ENCODE measurements at regions not wholly inside any gene's neighbourhood (a gene's known extent, or its start where the extent isn't known, plus 50 kb on each side); places are given as distances from the start of the nearest gene placed in this dataset.
"Not testable (repeated sequence)": the region's sequence is repeated elsewhere in the genome, so short reads cannot be mapped to it uniquely, and the experiment has no call there.

DNA sequence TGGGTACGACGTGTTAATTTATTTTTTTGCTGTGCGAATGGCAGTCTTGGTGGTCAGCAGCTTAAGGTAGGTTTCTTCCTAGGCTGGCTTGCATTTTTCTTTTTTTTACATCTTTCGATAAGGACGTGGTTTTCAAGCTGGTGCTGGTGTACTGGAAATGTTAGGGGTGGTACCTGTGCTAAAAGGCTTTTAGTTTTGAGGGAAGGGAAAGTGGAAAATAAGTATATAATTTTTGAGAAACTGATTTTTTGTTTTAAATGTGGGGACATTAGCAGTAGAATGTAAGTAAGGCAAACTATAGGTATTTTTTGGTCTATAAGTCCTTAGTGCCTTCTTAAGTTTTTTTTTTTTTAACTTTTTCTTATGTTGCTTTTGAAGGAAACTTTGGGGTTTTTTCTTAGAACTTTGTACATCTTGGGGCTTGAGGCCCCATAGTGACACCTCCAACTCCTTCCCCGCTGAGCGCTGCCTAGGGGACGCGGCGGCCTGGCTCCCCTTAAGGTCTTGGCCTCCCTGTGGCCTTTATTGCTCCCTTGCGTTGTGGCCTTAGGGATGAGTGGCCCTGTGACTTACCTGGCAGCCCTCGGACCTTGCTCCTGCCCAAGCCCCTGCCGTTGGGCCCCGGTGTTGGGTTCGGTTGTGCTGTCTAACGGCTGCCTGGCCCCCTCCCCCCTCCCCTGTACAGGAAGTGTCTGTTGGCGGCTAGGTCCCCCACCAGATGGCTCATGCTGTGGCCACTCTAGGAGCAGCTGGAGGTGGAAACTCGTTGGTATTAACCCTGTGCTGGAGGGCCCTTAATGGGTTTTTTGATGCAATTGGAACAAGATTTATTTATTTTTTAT, 88.0 kb upstream of the RPRML start:
- H3K27ac Mint-ChIP-seq (ENCODE audit: unreplicated experiment): peak overlapping the region; percentile 98
- TF ChIP-seq, protein P1, sequence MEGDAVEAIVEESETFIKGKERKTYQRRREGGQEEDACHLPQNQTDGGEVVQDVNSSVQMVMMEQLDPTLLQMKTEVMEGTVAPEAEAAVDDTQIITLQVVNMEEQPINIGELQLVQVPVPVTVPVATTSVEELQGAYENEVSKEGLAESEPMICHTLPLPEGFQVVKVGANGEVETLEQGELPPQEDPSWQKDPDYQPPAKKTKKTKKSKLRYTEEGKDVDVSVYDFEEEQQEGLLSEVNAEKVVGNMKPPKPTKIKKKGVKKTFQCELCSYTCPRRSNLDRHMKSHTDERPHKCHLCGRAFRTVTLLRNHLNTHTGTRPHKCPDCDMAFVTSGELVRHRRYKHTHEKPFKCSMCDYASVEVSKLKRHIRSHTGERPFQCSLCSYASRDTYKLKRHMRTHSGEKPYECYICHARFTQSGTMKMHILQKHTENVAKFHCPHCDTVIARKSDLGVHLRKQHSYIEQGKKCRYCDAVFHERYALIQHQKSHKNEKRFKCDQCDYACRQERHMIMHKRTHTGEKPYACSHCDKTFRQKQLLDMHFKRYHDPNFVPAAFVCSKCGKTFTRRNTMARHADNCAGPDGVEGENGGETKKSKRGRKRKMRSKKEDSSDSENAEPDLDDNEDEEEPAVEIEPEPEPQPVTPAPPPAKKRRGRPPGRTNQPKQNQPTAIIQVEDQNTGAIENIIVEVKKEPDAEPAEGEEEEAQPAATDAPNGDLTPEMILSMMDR (IDR thresholded peaks at IDR 0.05; ENCODE audit: unreplicated experiment): no peak
- DNase-seq (ENCODE audit: low spot score): peak; percentile 67
- no peaks in the 10 kb centered on the region for H3K9me3 Mint-ChIP-seq (ENCODE audit: unreplicated experiment)
- peaks cover 2% of the 10 kb centered on the region for H3K27me3 Mint-ChIP-seq (ENCODE audit: unreplicated experiment)
- H3K4me1 Mint-ChIP-seq (ENCODE audit: unreplicated experiment): peaks cover 25% of the 10 kb centered on the region
- peaks cover 9% of the 10 kb centered on the region for H3K36me3 Mint-ChIP-seq (ENCODE audit: low read depth, unreplicated experiment)
- H3K4me3 Mint-ChIP-seq (ENCODE audit: unreplicated experiment): peak overlapping the region; percentile 96

DNA sequence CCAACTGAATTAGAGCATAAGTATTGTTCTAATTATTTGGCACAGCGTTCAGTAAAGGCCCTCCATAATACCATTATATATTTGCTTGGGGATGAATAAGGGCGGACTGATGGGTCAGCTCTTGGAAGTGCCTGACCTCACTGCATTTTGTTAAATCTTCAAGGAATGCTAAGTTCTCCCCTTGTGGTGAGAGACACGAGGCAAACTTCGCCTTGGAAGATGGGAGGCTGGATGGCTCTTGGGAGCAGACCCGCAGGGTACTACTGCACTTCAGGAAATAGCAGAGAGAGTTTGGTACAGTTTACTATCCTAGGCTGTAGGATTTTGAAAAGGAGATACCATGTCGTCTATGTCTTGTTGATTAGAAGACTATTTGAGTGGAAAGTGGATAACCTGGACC, 87.0 kb upstream of the RPRML start:
- Mint-ChIP-seq H3K36me3 (ENCODE audit: low read depth, unreplicated experiment) (peaks cover 9% of the 10 kb centered on the region), H3K27me3 (ENCODE audit: unreplicated experiment) (no peaks in the 10 kb centered on the region), H3K4me1 (ENCODE audit: unreplicated experiment) (peaks cover 21% of the 10 kb centered on the region), H3K27ac (ENCODE audit: unreplicated experiment) (peak overlapping the region; percentile 92), H3K9me3 (ENCODE audit: unreplicated experiment) (no peaks in the 10 kb centered on the region), H3K4me3 (ENCODE audit: unreplicated experiment) (peak overlapping the region; percentile 96)
- TF ChIP-seq, protein P1 (IDR thresholded peaks at IDR 0.05; ENCODE audit: unreplicated experiment): no peak
- DNase-seq (ENCODE audit: low spot score): no peak

DNA sequence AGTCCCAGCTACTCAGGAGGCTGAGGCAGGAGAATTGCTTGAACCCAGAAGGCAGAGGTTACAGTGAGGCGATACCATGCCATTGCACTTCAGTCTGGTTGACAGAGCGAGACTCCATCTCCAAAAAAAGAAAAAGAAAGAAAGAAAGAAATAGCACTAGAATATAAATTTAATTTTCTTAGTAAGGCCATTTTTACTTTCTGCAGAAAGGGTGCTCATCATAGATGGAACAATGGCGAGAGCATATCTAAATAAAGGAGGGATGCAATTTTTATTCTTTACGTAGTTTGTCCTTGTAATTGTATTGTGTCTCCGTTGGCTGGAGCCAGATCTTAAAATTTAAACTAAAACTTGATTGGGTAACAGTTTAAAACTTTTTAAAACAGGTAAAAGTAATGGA, 85.6 kb upstream of the RPRML start:
- TF ChIP-seq, protein P1 (IDR thresholded peaks at IDR 0.05; ENCODE audit: unreplicated experiment): no peak
- Mint-ChIP-seq H3K27ac (ENCODE audit: unreplicated experiment) (no peak overlapping the region), H3K9me3 (ENCODE audit: unreplicated experiment) (no peaks in the 10 kb centered on the region), H3K27me3 (ENCODE audit: unreplicated experiment) (no peaks in the 10 kb centered on the region), H3K4me1 (ENCODE audit: unreplicated experiment) (peaks cover 14% of the 10 kb centered on the region), H3K4me3 (ENCODE audit: unreplicated experiment) (no peak overlapping the region), H3K36me3 (ENCODE audit: low read depth, unreplicated experiment) (peaks cover 9% of the 10 kb centered on the region)
- DNase-seq (ENCODE audit: low spot score): no peak

DNA sequence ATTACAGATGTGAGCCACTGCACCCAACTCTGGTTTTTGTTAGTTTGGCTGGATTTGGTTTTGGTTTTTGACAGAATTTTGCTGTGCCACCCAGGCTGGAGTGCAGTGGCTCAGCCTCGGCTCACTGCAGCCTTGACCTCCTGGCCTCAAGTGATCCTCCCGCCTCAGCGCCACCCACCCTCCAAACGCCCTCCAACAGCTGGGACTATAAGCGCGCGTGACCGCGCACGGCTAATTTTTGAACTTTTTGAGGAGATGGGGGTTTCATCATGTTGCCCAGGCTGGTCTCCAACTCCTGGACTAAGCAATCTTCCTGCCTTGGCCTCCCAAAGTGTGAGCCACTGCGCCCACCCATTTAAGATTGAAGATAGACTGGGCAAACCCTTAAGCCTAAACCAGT, 84.4 kb upstream of the RPRML start:
- DNase-seq (ENCODE audit: low spot score): no peak
- no peak overlapping the region for H3K4me3 Mint-ChIP-seq (ENCODE audit: unreplicated experiment)

DNA sequence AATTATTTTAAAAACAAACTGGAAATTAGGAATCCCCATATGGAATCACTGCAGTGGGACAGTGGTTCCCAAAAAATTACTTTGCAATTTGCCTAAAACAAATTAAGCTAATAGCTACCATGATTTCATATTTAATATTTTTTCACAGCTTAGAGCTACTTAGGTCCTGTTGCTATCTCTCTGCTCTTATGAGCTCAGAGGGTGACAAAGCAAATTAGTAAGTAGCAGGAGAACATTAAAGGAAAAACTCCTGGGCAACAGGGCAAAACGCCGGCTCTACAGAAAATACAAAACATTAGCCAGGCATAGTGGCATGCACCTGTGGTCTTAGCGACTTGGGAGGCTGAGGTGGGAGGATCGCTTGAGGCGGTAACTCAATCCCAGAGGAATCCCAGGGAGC, 83.8 kb upstream of the RPRML start:
- not testable (repeated sequence) for H3K27ac Mint-ChIP-seq (ENCODE audit: unreplicated experiment); H3K27me3 Mint-ChIP-seq (ENCODE audit: unreplicated experiment); H3K9me3 Mint-ChIP-seq (ENCODE audit: unreplicated experiment); DNase-seq (ENCODE audit: low spot score); H3K4me3 Mint-ChIP-seq (ENCODE audit: unreplicated experiment)
- H3K4me1 Mint-ChIP-seq (ENCODE audit: unreplicated experiment): peaks cover 19% of the 10 kb centered on the region
- H3K36me3 Mint-ChIP-seq (ENCODE audit: low read depth, unreplicated experiment): peaks cover 20% of the 10 kb centered on the region

More for the DNA sequence above, 84.4 kb upstream of the RPRML start:
- Mint-ChIP-seq H3K9me3 (ENCODE audit: unreplicated experiment) (no peaks in the 10 kb centered on the region), H3K27ac (ENCODE audit: unreplicated experiment) (no peak overlapping the region), H3K36me3 (ENCODE audit: low read depth, unreplicated experiment) (peaks cover 14% of the 10 kb centered on the region), H3K27me3 (ENCODE audit: unreplicated experiment) (no peaks in the 10 kb centered on the region), H3K4me1 (ENCODE audit: unreplicated experiment) (peaks cover 14% of the 10 kb centered on the region)
- TF ChIP-seq, protein P1 (IDR thresholded peaks at IDR 0.05; ENCODE audit: unreplicated experiment): no peak

DNA sequence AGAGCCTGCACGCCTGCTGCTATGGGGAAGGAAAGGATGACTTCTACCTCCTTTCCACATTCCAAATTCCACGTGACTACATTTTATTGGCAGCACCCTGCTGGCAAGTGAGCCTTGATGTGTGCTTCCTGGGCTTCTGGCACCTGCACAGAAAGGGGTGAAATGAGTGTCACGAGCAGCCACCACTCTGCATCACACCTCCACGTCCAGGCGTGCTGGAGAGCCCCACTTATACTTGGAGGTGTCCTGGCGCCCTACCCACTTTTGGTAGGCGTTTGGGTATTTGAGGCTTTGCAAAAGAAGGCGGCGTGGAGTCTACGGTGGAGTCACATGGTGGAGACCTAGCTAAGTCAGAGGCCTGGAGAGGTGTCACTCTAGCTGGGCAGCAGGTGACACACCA, 81.0 kb upstream of the RPRML start:
- H3K9me3 Mint-ChIP-seq (ENCODE audit: unreplicated experiment); H3K27me3 Mint-ChIP-seq (ENCODE audit: unreplicated experiment); DNase-seq (ENCODE audit: low spot score); H3K27ac Mint-ChIP-seq (ENCODE audit: unreplicated experiment); H3K4me1 Mint-ChIP-seq (ENCODE audit: unreplicated experiment); H3K4me3 Mint-ChIP-seq (ENCODE audit: unreplicated experiment): not testable (repeated sequence)
- H3K36me3 Mint-ChIP-seq (ENCODE audit: low read depth, unreplicated experiment): peaks cover 28% of the 10 kb centered on the region

All from endothelial cell (in vitro differentiated cells).